ENCODE measurements at regions not wholly inside any gene's neighbourhood (a gene's known extent, or its start where the extent isn't known, plus 50 kb on each side); places are given as distances from the start of the nearest gene placed in this dataset.

DNA sequence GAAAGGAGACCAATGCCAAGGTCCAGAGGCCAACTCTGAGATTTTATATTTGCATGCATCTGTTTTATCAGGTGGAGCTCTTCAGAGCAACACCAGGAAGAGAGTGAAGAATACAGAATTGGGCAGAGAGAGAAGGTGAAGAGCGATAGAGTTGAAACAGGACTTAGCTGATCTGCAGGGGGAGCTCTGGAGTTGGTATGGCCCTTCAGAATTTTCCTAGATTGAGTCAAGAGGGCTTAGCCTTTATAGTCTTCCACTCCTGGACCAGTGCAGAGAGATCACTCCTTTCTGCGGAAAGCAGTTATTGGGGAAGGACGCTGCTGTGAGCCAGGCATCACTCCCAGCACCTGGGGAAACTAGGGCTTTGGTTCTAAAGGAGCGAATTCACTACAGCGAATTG lies 105.0 kb upstream of the DGKB start:
- H3K4me1 Mint-ChIP-seq (ENCODE audit: insufficient read depth, unreplicated experiment) = no peaks in the 10 kb centered on the region
- ChIA-PET CTCF (interaction anchor here (0.6 to 0.7 kb wide), 2 partner anchors 287 to 1654 kb away, joined by 3 read pairs; no protein-coding TSS in a partner anchor), POLR2A (no interaction called here)
- no peak overlapping the region for H3K27ac Mint-ChIP-seq (ENCODE audit: low read depth, unreplicated experiment)
- TF ChIP-seq, protein P1, sequence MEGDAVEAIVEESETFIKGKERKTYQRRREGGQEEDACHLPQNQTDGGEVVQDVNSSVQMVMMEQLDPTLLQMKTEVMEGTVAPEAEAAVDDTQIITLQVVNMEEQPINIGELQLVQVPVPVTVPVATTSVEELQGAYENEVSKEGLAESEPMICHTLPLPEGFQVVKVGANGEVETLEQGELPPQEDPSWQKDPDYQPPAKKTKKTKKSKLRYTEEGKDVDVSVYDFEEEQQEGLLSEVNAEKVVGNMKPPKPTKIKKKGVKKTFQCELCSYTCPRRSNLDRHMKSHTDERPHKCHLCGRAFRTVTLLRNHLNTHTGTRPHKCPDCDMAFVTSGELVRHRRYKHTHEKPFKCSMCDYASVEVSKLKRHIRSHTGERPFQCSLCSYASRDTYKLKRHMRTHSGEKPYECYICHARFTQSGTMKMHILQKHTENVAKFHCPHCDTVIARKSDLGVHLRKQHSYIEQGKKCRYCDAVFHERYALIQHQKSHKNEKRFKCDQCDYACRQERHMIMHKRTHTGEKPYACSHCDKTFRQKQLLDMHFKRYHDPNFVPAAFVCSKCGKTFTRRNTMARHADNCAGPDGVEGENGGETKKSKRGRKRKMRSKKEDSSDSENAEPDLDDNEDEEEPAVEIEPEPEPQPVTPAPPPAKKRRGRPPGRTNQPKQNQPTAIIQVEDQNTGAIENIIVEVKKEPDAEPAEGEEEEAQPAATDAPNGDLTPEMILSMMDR (IDR thresholded peaks at IDR 0.05; ENCODE audit: unreplicated experiment) = no peak
- intact Hi-C loops (cut with micrococcal nuclease) = no loop called here
- H3K27me3 Mint-ChIP-seq (ENCODE audit: insufficient read depth, unreplicated experiment) = peaks cover 35% of the 10 kb centered on the region
- no peak overlapping the region for H3K4me3 Mint-ChIP-seq (ENCODE audit: unreplicated experiment)
- no TSS peak for BruUV-seq (replicated peaks)
- no peaks in the 10 kb centered on the region for H3K36me3 Mint-ChIP-seq (ENCODE audit: insufficient read depth, unreplicated experiment)
- DNase-seq (ENCODE audit: unreplicated experiment) = peak; percentile 35
- no peaks in the 10 kb centered on the region for H3K9me3 Mint-ChIP-seq (ENCODE audit: unreplicated experiment)

DNA sequence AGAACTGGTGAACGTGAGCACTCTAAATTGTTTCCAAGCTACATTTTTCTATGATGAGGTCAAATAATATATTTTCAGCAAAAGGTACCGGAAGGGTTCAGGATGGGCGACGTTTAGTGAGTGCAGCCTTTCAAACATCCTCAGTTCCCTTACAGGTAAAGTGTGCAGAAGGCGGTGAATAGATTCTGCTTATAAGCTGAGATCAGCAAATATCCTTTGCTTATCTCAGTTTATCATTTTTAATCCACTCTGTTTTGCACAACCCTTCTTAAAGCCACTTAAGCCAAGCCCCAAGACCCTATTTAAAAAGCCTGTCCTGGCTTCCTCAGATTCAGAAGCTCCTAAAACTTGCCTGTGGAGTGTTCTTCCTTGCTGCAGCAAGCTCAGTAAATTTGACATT lies 103.1 kb upstream of the DGKB start:
- TF ChIP-seq, protein P1 (IDR thresholded peaks at IDR 0.05; ENCODE audit: unreplicated experiment) = no peak
- no peak overlapping the region for H3K27ac Mint-ChIP-seq (ENCODE audit: low read depth, unreplicated experiment)
- no peak overlapping the region for H3K4me3 Mint-ChIP-seq (ENCODE audit: unreplicated experiment)
- no peaks in the 10 kb centered on the region for H3K9me3 Mint-ChIP-seq (ENCODE audit: unreplicated experiment)
- intact Hi-C loops (cut with micrococcal nuclease) = no loop called here
- no peaks in the 10 kb centered on the region for H3K4me1 Mint-ChIP-seq (ENCODE audit: insufficient read depth, unreplicated experiment)
- ChIA-PET CTCF (interaction anchor here (0.6 to 1.5 kb wide), 6 partner anchors 10 to 576 kb away, joined by 3 to 14 read pairs (median 4); no protein-coding TSS in a partner anchor), POLR2A (no interaction called here)
- H3K27me3 Mint-ChIP-seq (ENCODE audit: insufficient read depth, unreplicated experiment) = peaks cover 18% of the 10 kb centered on the region
- H3K36me3 Mint-ChIP-seq (ENCODE audit: insufficient read depth, unreplicated experiment) = no peaks in the 10 kb centered on the region
- no TSS peak for BruUV-seq (replicated peaks)
- DNase-seq (ENCODE audit: unreplicated experiment) = no peak

DNA sequence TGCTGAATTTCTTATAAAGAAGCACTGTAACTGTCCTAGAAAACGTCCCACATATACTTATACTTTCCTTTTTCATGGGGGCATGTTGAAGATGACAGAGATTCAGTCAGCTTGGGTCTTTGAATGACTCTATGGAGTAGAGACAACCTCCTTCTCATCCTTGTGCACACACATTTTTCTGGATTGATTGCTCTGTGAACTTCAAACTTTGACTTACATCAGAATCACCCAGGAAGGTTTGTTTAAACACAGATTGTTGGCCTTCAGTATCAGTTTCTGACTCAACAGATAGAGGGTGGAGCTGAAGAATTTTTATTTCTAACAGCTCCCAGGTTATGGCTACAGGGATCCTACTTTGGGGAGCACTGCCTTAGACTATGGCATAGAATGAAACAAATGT lies 97.6 kb upstream of the DGKB start:
- DNase-seq (ENCODE audit: unreplicated experiment) = no peak
- Mint-ChIP-seq H3K4me3 (ENCODE audit: unreplicated experiment) (no peak overlapping the region), H3K36me3 (ENCODE audit: insufficient read depth, unreplicated experiment) (no peaks in the 10 kb centered on the region), H3K27ac (ENCODE audit: low read depth, unreplicated experiment) (no peak overlapping the region), H3K9me3 (ENCODE audit: unreplicated experiment) (no peaks in the 10 kb centered on the region), H3K27me3 (ENCODE audit: insufficient read depth, unreplicated experiment) (peaks cover 18% of the 10 kb centered on the region), H3K4me1 (ENCODE audit: insufficient read depth, unreplicated experiment) (no peaks in the 10 kb centered on the region)
- POLR2A ChIA-PET = no interaction called here
- intact Hi-C loops (cut with micrococcal nuclease) = no loop called here
- BruUV-seq (replicated peaks) = no TSS peak
- TF ChIP-seq, protein P1 (IDR thresholded peaks at IDR 0.05; ENCODE audit: unreplicated experiment) = no peak
- CTCF ChIA-PET = interaction anchor here (1.1 kb wide), 2 partner anchors 16 to 308 kb away, joined by 3 to 5 read pairs; no protein-coding TSS in a partner anchor

DNA sequence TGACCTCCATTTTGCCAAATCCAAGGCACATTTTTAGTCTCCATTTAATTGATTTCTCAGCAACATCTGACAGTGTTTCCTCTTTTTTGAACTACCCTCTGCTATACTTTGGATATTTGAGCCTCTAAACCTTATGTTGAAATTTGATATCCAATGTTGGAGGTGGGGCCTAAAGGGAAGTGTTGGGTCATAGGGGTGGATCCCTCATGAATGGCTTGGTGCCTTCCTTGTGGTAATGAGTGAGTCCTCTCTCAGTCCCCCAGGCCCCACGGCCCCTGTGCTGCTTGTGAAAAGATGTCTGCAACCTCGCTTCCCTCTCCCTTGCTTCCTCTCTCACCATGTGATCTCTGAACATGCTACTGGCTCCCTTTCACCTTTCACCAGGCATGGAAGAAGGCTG lies 96.8 kb upstream of the DGKB start:
- ChIA-PET CTCF (no interaction called here), POLR2A (no interaction called here)
- no peaks in the 10 kb centered on the region for H3K9me3 Mint-ChIP-seq (ENCODE audit: unreplicated experiment)
- H3K27me3 Mint-ChIP-seq (ENCODE audit: insufficient read depth, unreplicated experiment) = peaks cover 20% of the 10 kb centered on the region
- DNase-seq (ENCODE audit: unreplicated experiment) = peak; percentile 15
- intact Hi-C loops (cut with micrococcal nuclease) = no loop called here
- no peaks in the 10 kb centered on the region for H3K36me3 Mint-ChIP-seq (ENCODE audit: insufficient read depth, unreplicated experiment)
- no peak overlapping the region for H3K4me3 Mint-ChIP-seq (ENCODE audit: unreplicated experiment)
- H3K4me1 Mint-ChIP-seq (ENCODE audit: insufficient read depth, unreplicated experiment) = no peaks in the 10 kb centered on the region
- TF ChIP-seq, protein P1 (IDR thresholded peaks at IDR 0.05; ENCODE audit: unreplicated experiment) = no peak
- no TSS peak for BruUV-seq (replicated peaks)
- H3K27ac Mint-ChIP-seq (ENCODE audit: low read depth, unreplicated experiment) = no peak overlapping the region

Data from MCF 10A (cell line).